HG03469 (cell line): ENCODE measurements at regions not wholly inside any gene's neighbourhood (a gene's known extent, or its start where the extent isn't known, plus 50 kb on each side); places are given as distances from the start of the nearest gene placed in this dataset.
"Not testable (repeated sequence)": the region's sequence is repeated elsewhere in the genome, so short reads cannot be mapped to it uniquely, and the experiment has no call there.

ENCODE experiments used
- ATAC-seq: cut with Tn5 transposase; IDR thresholded peaks from one replicate; pipeline ENCODE4 v1.9.1; 2021; ENCODE audit warnings: mild to moderate bottlenecking, moderate library complexity, moderate number of reproducible peaks; ENCODE audit not compliant: unreplicated experiment

- ATAC-seq = no peak
These were observed 51.8 kb upstream of the MYB start for GRCh38 chr6:135129136-135129856.

- ATAC-seq = peak; percentile 68
These were observed 52.7 kb upstream of the MYB start for GRCh38 chr6:135128268-135128914.

GRCh38 chr6:135126729-135127128 is 54.4 kb upstream of the MYB start:
- no peak for ATAC-seq

GRCh38 chr6:135126034-135126433 is 55.1 kb upstream of the MYB start:
- no peak for ATAC-seq

GRCh38 chr6:135121434-135121833 is 59.7 kb upstream of the MYB start:
- ATAC-seq = no peak

GRCh38 chr6:135118134-135118730 is 62.9 kb upstream of the MYB start:
- ATAC-seq = no peak

GRCh38 chr6:135117413-135117968 is 62.9 kb upstream of the HBS1L start:
- no peak for ATAC-seq

- ATAC-seq = no peak
These were observed 61.9 kb upstream of the HBS1L start for GRCh38 chr6:135116571-135116970.

GRCh38 chr6:135115834-135116233 is 61.2 kb upstream of the HBS1L start:
- no peak for ATAC-seq

GRCh38 chr6:135115411-135115810 is 60.8 kb upstream of the HBS1L start:
- no peak for ATAC-seq

GRCh38 chr6:135114355-135115145 is 59.9 kb upstream of the HBS1L start:
- ATAC-seq = peak; percentile 34

GRCh38 chr6:135113860-135114259 is 59.2 kb upstream of the HBS1L start:
- no peak for ATAC-seq

GRCh38 chr6:135112951-135113350 is 58.3 kb upstream of the HBS1L start:
- ATAC-seq = not testable (repeated sequence)

- ATAC-seq = not testable (repeated sequence)
These were observed 55.7 kb upstream of the HBS1L start for GRCh38 chr6:135110261-135110781.

- no peak for ATAC-seq
These were observed 55.1 kb upstream of the HBS1L start for GRCh38 chr6:135109761-135110160.

- no peak for ATAC-seq
These were observed 54.1 kb upstream of the HBS1L start for GRCh38 chr6:135108692-135109091.

- ATAC-seq = no peak
These were observed 52.0 kb upstream of the HBS1L start for GRCh38 chr6:135106611-135107010.

GRCh38 chr6:135105710-135106109 is 51.1 kb upstream of the HBS1L start:
- no peak for ATAC-seq

- ATAC-seq = no peak
These were observed 50.7 kb upstream of the HBS1L start for GRCh38 chr6:135105299-135105698.
